Lower lobe of right lung (tissue), 2 donors: ENCODE measurements at regions not wholly inside any gene's neighbourhood (a gene's known extent, or its start where the extent isn't known, plus 50 kb on each side); places are given as distances from the start of the nearest gene placed in this dataset.
A peak's percentile ranks its signal among the peaks of the same experiment; 100 is the strongest.

Source experiments
- ATAC-seq, 2 donors: fragments of 200-7000 bp; cut with Tn5 transposase; one replicate each; pipeline ENCODE4 v1.9.1; 2020 to 2022; ENCODE audit warnings: mild to moderate bottlenecking in 2 of 2, moderate library complexity in 2 of 2
- DNase-seq: peaks from one replicate; pipeline ENCODE4 v3.0.0-alpha.2; 2020
- H3K27ac ChIP-seq: fragments of 200-600 bp; one replicate; pipeline ENCODE4 v1.8.0; 2022
- H3K27me3 ChIP-seq: fragments of 200-600 bp; one replicate; pipeline ENCODE4 v1.8.0; 2022; ENCODE audit warnings: low read depth
- H3K36me3 ChIP-seq: fragments of 200-600 bp; one replicate; pipeline ENCODE4 v1.8.0; 2022; ENCODE audit warnings: mild to moderate bottlenecking
- H3K4me1 ChIP-seq: fragments of 200-600 bp; one replicate; pipeline ENCODE4 v1.8.0; 2022
- H3K4me3 ChIP-seq: fragments of 200-600 bp; one replicate; pipeline ENCODE4 v1.8.0; 2022; ENCODE audit warnings: mild to moderate bottlenecking
- H3K9me3 ChIP-seq: fragments of 200-600 bp; one replicate; pipeline ENCODE4 v1.8.0; 2022
- intact Hi-C: fragments of 100-400 bp; cut with DNase I; formaldehyde crosslinking; loops from one replicate; pipeline ENCODE4 v1.11.0; 2022
- TF ChIP-seq, protein P1 (sequence below): fragments of 200-600 bp; IDR thresholded peaks from one replicate; pipeline ENCODE4 v1.8.0; 2022; ENCODE audit warnings: antibody characterized with exemption, mild to moderate bottlenecking
- donor health status: DM: no; HTN: yes; CAD: no; lungs with severe emphysema.

DNA sequence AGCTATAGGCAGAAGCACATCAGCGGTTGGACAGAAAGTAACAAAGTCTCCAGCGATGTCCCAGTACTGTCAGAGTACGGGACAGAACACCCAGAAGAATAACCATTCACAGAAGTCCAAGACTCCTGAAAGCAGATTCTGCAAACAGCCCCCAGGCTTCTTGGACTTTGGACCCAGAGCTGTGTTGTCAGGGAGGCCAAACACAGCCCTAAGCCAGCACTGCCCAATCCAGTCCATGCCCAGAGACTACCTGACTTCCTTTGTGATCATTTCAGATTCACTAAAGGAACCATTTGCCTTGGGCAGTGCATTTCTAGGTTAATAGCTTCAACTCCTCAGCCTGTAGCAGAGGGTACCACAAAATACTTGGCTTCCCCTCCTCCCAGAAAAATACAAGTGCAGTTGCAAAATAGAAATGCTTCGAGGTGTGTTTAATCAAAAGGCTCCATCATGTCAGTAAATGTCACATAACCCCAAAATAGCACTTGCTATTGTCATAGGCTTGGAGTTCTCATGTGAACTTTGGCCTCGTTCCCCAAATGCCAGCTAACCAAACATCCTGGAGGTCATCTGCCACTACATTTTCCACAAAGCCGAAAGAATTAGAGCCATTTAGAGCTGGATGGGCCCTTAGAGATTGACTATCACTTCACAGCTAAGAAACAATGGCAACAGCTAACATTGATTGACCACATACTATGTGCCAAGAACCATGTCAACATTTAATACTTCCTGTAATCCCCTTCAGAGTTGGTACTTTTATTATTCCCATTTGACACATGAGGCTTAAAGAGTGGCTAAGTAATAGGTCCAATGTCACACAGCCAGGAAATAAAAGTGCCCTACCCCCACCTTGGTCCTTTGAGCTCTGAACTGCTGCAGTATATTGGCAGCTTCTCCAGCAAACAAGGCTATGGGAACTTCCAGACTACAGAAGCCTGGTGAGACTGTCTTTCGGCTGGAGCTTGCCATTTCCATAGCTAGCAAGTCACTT is 329.9 kb downstream of the FOXO1 start:
- no peak for DNase-seq
- H3K27me3 ChIP-seq: no peaks in the 10 kb centered on the region
- H3K36me3 ChIP-seq: no peaks in the 10 kb centered on the region
- intact Hi-C loops: no loop called here
- no peak for ATAC-seq
- peaks cover 12% of the 10 kb centered on the region for H3K4me1 ChIP-seq
- peak overlapping the region; percentile 31 for H3K27ac ChIP-seq
- no peaks in the 10 kb centered on the region for H3K9me3 ChIP-seq
- no peak overlapping the region for H3K4me3 ChIP-seq
- TF ChIP-seq, protein P1, sequence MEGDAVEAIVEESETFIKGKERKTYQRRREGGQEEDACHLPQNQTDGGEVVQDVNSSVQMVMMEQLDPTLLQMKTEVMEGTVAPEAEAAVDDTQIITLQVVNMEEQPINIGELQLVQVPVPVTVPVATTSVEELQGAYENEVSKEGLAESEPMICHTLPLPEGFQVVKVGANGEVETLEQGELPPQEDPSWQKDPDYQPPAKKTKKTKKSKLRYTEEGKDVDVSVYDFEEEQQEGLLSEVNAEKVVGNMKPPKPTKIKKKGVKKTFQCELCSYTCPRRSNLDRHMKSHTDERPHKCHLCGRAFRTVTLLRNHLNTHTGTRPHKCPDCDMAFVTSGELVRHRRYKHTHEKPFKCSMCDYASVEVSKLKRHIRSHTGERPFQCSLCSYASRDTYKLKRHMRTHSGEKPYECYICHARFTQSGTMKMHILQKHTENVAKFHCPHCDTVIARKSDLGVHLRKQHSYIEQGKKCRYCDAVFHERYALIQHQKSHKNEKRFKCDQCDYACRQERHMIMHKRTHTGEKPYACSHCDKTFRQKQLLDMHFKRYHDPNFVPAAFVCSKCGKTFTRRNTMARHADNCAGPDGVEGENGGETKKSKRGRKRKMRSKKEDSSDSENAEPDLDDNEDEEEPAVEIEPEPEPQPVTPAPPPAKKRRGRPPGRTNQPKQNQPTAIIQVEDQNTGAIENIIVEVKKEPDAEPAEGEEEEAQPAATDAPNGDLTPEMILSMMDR: no peak

DNA sequence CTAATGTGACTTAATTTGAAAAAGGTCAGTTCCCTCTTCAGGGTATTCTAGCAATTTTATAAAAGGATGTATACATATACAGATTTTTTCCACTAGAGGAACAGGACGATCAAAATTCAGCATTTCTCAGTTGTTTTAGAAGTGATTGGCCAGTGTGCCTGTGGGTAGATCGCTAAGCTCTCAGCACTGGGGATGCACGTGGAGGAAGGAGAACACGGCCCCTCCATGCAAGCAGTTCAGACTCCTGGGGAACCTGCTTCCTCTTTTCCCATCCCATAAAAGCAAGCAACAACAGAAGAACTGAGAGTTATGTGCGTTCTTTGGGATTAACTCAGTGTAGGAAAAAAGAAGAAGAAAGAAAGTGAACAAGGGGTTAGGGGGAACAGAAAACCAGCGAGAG is 328.8 kb downstream of the FOXO1 start:
- Histone ChIP-seq H3K9me3 (no peaks in the 10 kb centered on the region), H3K4me1 (peaks cover 12% of the 10 kb centered on the region), H3K4me3 (no peak overlapping the region), H3K27ac (no peak overlapping the region), H3K27me3 (no peaks in the 10 kb centered on the region), H3K36me3 (no peaks in the 10 kb centered on the region)
- ATAC-seq (no peak), DNase-seq (no peak)
- intact Hi-C loops: no loop called here
- TF ChIP-seq, protein P1: no peak

DNA sequence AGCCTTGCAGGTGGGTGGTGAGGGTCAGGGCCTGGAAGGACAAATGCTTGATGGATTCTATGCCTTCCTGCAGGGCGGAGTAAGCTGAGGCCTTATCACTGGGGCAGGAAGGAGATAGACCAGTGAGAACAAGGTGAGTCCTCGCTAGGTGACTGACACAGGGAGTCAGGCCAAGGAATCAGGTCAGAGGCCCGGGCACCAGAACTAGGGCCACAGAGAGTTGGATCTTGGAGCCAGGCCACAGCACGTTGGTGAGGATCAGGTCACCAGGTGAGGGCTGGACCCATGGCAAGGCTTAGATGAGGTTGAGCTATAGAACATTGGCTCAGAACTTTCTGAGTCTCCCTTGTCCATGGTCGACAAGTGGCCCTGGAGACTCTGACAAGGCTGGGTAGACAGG is 328.2 kb downstream of the FOXO1 start:
- no peak overlapping the region for H3K4me3 ChIP-seq
- no peak for ATAC-seq
- DNase-seq: no peak
- peaks cover 12% of the 10 kb centered on the region for H3K4me1 ChIP-seq
- TF ChIP-seq, protein P1: no peak
- intact Hi-C loops: no loop called here
- no peak overlapping the region for H3K27ac ChIP-seq
- no peaks in the 10 kb centered on the region for H3K36me3 ChIP-seq
- H3K27me3 ChIP-seq: no peaks in the 10 kb centered on the region
- no peaks in the 10 kb centered on the region for H3K9me3 ChIP-seq

DNA sequence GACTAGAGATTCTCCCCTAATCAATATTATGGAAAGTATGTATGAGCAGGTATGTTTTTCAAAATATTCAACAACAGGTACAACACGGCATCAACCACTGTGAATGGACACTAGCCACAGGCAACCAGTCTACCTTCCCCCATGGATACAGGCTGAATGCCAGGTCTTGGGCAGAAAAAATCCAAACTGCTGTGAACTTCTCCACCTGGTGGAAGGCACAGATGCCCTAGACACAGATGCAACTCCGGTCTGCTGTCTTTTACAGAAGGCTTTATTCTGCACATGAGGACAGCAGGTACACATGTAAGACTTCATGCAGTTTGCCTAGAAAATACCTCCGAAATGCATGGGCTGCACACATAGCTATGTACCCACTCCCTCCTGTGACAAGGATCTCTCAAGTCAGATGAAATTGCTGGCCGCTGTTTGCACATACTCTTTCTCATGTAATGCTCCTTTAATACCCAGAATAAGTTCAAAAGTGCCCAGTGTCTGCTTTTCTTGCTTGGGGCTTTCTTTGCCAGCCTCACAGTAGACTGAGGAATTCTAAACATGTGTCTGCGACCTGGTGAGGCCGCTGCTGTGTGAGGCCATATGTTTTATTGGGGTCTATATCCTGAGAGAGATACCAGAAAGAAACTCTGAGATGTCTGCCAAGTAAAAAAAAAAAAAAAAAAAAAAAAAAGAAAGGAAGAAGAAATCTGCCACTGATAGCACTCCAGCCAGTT is 325.9 kb downstream of the FOXO1 start:
- H3K27ac ChIP-seq: no peak overlapping the region
- intact Hi-C loops: no loop called here

DNA sequence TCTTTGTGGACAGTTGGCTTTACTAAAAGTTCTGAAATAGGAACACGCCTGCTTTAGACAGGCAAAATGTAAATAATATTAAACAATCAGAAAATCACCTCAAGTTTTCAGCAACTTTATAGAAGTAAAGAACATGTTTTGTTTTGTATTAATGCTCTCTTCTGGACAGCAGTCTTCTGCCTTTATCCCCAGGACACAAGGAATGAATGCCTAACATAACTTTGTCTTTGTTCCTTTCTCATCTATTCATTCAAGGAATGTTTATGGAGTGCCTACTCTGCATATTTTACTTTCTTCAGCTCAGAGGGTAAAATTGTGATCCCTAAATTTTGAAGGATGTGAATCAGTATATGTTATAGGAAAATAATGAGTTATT is 325.4 kb downstream of the FOXO1 start:
- intact Hi-C loops: no loop called here
- no peaks in the 10 kb centered on the region for H3K27me3 ChIP-seq
- no peak overlapping the region for H3K27ac ChIP-seq
- no peaks in the 10 kb centered on the region for H3K9me3 ChIP-seq
- no peaks in the 10 kb centered on the region for H3K36me3 ChIP-seq
- peaks cover 25% of the 10 kb centered on the region for H3K4me1 ChIP-seq
- H3K4me3 ChIP-seq: no peak overlapping the region
- TF ChIP-seq, protein P1: no peak
- no peak for DNase-seq
- ATAC-seq: no peak

More for the DNA sequence above, 325.9 kb downstream of the FOXO1 start:
- H3K36me3 ChIP-seq: no peaks in the 10 kb centered on the region
- H3K4me3 ChIP-seq: no peak overlapping the region
- ATAC-seq: no peak
- H3K27me3 ChIP-seq: no peaks in the 10 kb centered on the region
- H3K9me3 ChIP-seq: no peaks in the 10 kb centered on the region
- peaks cover 22% of the 10 kb centered on the region for H3K4me1 ChIP-seq
- no peak for DNase-seq
- TF ChIP-seq, protein P1: no peak
